Raji (cell line): ENCODE measurements at regions not wholly inside any gene's neighbourhood (a gene's known extent, or its start where the extent isn't known, plus 50 kb on each side); places are given as distances from the start of the nearest gene placed in this dataset.

ENCODE experiments used
- POLR2A ChIP-seq: IDR thresholded peaks from 2 replicates; pipeline ENCODE4 v1.6.1; 2011; ENCODE audit warnings: low read depth, low read length, control low read depth; ENCODE audit not compliant: insufficient read depth

GRCh38 chr17:71339206-71339605 is 781.6 kb upstream of the SOX9 start:
- TF ChIP-seq POLR2A: no peak

- no peak for TF ChIP-seq POLR2A
Measured at GRCh38 chr17:71342737-71343136, 778.1 kb upstream of the SOX9 start.

DNA sequence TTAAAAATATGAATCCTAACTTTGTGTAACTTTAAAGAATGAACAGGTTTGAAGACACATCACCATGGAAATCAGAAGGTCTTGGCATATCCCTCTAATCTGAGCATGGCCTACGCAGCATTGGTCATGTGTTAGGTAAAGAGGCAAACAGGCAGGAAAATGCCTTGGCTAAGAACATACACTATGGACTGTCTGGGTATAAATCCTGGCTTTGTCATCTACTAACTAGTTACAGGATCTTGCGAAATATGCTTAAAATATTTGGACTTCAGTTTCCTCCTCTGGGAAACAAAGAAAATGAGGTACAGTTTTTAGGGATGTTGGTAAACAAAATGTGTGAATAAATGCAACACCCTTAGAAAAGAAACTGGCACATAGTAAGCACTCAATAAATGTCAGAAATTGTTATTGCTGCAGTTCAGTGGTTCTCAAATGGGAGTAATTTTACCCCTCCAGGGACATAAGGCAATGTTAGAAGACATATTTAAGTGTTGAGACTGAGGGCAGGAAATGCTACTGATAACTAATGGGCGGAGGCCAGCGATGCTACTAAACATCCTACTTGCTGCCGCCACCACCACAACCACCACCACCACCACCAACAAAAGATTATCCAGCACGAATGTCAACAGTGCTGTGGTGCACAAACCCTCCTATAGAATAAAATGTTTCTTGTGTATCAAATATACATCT is 770.8 kb upstream of the SOX9 start:
- TF ChIP-seq POLR2A: no peak

DNA sequence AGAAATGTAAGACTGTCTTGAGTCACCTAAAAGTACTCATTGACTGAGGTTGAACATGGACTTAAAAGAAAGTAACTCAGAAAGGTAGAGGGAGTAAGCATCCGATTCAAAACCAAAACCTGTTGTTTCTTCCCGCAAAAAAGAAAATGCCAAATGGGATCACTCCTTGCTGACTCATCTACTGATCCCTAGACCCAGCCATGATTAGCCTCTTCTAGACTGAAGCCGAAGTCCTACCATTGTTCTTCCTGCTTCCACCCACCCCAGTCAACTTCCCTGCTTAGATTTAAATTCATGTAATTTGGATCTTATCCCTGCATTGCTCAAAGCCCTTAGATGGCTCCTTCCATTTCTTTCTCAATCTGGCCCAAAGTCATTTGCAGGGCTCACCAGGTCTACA is 760.5 kb upstream of the SOX9 start:
- no peak for TF ChIP-seq POLR2A

DNA sequence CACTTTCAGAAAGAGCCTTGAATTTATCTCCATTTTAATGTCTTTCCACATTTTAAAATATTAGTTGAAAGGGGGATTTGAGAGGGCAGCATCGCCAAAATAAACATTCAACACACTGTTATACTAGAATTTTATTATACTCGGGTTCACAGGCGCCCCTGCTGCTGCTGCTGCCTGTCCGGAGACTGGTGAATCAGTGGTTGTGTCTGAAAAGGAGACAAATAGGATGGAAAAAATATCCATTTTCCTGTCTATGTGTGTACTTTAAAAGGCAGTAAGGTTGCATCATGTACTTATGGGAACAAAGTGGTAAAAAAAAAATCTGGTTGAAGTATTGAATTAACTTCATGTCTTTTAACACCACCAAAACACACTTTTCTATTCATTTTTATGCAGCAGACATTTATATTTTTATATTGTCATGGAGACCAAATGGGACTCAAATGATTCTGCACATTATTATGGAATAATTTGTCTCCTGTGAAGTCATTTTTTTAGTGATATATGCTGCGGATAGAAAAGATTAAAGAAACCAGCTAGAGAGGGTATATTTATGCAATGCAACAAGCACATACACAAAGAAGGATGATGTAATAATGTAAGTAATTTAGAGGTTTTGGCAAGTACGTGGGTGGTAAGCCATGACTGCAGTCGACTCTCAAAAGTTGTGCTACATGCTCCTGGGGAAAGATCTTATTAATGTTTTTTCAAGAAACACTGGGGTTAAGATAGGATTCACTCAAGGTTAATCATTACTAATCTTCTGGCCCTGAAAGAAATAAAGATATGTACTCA is 759.0 kb upstream of the SOX9 start:
- TF ChIP-seq POLR2A: no peak

- TF ChIP-seq POLR2A: no peak
Measured at GRCh38 chr17:71363661-71364060, 757.2 kb upstream of the SOX9 start.

GRCh38 chr17:71371809-71372208 is 749.0 kb upstream of the SOX9 start:
- TF ChIP-seq POLR2A: no peak

GRCh38 chr17:71375948-71376347 is 744.9 kb upstream of the SOX9 start:
- TF ChIP-seq POLR2A: no peak

- no peak for TF ChIP-seq POLR2A
Measured at GRCh38 chr17:71376933-71377332, 743.9 kb upstream of the SOX9 start.

DNA sequence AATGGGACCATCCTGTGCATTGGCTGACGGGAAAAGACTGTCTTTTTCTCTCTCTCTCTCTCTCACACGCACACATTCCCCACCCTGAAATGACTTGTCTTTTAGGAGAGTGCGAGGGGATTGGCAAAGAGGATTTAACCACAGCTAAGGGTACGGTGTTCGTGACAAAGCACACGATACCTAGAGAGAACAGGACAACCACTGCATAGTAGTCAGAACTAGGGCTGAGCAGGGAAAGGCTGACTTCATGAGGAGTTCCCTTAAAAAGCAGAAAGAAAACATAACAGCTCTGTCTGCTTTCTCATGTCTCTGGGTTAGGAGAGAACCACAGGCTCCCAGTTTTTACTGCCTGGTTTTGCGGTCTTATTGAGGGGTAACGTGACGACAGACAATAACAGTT is 742.8 kb upstream of the SOX9 start:
- TF ChIP-seq POLR2A: no peak

- TF ChIP-seq POLR2A: no peak
Measured at GRCh38 chr17:71378741-71379140, 742.1 kb upstream of the SOX9 start.

DNA sequence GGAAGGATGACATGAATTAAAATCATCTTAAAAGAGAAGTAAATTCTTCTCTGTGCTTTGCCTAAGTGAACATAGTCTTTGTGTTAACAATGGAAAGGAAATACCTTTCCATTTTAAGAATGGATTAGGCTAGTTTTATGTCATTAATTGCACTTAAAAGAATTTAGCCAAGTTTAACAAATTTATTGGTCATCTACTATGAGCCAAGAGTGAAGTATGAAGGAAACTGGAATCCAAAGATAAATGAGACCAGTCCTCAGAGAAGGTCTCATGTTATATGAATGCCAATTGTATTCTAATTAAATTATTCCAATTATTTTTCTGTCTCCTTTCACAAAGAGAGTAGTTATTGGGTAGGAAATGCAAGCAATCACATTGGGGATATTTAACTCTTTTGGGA is 741.3 kb upstream of the SOX9 start:
- no peak for TF ChIP-seq POLR2A

DNA sequence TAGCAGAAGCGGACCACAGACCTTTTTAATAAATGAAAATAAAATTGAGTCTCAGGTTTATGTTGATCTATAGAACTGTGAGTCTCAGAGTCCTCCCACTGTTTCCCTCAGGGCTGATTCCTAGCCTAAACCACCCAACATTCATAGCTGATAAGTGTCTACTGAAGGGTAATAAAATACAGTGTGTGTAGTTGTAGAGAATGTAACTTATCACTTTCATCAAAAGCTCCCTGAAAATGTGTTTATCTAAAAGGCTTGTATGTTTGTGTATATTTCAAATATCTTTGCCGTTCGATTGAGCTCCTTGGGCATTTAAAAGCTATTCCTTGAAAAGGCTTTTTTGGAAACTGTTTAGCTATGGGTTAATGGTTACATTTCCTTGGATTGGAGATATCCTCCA is 740.3 kb upstream of the SOX9 start:
- no peak for TF ChIP-seq POLR2A

GRCh38 chr17:71380936-71381335 is 739.9 kb upstream of the SOX9 start:
- no peak for TF ChIP-seq POLR2A

- TF ChIP-seq POLR2A: no peak
Measured at GRCh38 chr17:71383091-71383490, 737.7 kb upstream of the SOX9 start.

DNA sequence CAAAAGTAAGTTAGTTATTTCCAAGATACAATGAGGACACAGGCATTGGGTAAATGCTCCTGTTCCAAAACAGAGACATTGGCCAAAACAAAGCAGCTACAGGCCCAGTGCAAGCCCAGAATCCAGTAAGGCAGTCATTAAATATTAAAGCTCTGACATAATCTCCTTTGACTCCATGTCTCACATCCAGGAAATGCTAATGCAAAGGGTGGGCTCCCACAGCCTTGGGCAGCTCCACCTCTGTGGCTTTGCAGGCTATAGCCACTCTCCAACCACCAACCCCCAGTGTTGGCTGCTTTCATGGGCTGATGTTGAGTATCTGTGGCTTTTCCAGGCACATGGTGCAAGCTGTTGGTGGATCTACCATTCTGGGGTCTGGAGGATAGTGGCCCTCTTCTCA is 733.4 kb upstream of the SOX9 start:
- no peak for TF ChIP-seq POLR2A

DNA sequence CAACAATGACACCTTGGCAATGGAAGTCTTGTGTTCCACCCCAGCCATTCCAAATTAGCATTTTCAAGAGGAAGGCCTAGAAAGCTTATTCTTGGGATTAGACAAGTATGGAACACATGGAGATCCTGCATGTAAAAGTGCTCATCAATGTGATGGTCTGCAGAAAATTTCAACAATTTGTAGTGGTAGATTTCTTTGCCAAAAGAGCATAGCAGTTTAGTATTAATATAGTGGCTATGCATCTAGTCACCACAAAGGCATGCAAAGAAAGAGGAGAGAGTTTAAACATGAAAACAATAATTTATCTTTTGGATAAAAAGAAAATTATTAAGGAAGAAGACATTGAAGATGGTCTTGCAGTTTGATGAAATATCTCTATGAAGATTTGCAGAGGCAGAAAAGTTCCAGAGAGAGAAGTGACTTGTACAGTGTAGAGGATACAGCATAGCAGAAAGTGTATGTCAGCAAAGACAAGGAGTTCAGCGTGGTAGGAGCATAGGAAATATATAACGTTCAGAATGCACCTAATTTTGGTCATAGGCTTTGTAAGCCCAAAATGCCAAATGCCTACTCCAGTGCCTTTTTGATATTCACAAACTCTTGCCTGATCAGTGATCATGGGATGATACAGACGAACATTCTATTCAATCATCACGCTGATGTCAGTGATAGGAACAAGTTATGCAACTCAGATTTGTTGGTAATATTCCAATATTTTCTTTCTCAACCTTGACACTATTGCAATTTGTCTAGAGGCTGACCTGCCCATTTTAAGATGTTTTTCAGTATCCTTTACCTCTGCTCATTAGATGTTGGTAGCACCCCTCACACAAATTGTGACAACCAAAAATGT is 727.9 kb upstream of the SOX9 start:
- no peak for TF ChIP-seq POLR2A

DNA sequence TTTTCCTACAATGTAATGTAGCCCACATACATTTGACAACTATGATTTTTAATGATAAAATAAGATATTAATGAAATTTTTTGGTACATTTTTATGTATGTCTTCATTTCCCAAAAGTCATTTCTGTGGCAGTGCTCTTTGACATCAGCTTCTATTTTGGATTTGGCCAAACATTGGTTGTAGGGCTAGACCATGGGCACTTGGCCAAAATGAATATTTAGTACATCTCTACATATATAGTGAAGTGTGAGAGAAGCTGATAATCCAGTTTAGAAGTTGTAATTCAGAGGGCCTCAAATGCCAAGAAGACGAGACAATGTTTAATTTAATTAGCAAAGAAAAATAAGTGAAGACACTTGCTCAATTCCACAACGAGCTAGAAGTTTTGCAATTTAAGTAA is 724.9 kb upstream of the SOX9 start:
- no peak for TF ChIP-seq POLR2A
